DOHH2 (cell line): ENCODE measurements at regions not wholly inside any gene's neighbourhood (a gene's known extent, or its start where the extent isn't known, plus 50 kb on each side); places are given as distances from the start of the nearest gene placed in this dataset.

Experiments used
- H3F3A ChIP-seq: fragments of 200-600 bp; sonication (generic), shearing (Covaris generic); 2 replicates; pipeline ENCODE4 v1.6.0; 2016; ENCODE audit warnings: antibody characterized with exemption, mild to moderate bottlenecking; ENCODE audit not compliant: control insufficient read depth, insufficient read depth
- H3K27ac ChIP-seq: fragments of 200-600 bp; sonication (generic); 2 replicates; pipeline ENCODE4 v1.5.1; 2014; ENCODE audit warnings: low read depth, mild to moderate bottlenecking, low read length, moderate library complexity
- H3K27me3 ChIP-seq: fragments of 200-600 bp; sonication (generic); 2 replicates; pipeline ENCODE4 v1.6.1; 2014; ENCODE audit warnings: mild to moderate bottlenecking, low read length, mixed read lengths; ENCODE audit not compliant: control insufficient read depth
- H3K36me3 ChIP-seq: fragments of 200-600 bp; sonication (generic); 2 replicates; pipeline ENCODE4 v1.6.1; 2014; ENCODE audit warnings: mild to moderate bottlenecking, low read length, moderate library complexity, mixed read lengths; ENCODE audit not compliant: control insufficient read depth
- H3K4me1 ChIP-seq: fragments of 200-600 bp; sonication (generic); 2 replicates; pipeline ENCODE4 v1.6.1; 2014; ENCODE audit warnings: mild to moderate bottlenecking, low read length, mixed read lengths; ENCODE audit not compliant: control insufficient read depth
- H3K4me2 ChIP-seq: fragments of 200-600 bp; sonication (generic); 2 replicates; pipeline ENCODE4 v1.6.0; 2014; ENCODE audit warnings: mild to moderate bottlenecking, low read length, moderate library complexity
- H3K4me3 ChIP-seq: fragments of 200-600 bp; sonication (generic); 2 replicates; pipeline ENCODE4 v1.5.1; 2014; ENCODE audit warnings: mild to moderate bottlenecking, low read length, mixed read lengths
- H3K79me2 ChIP-seq: fragments of 200-600 bp; sonication (generic); 2 replicates; pipeline ENCODE4 v1.6.1; 2014; ENCODE audit warnings: mild to moderate bottlenecking, low read length, mixed read lengths; ENCODE audit not compliant: control insufficient read depth
- H3K9me2 ChIP-seq: fragments of 200-600 bp; sonication (generic); replicated peaks from 2 replicates; pipeline ENCODE4 v1.6.1; 2014; ENCODE audit warnings: mild to moderate bottlenecking, low read length, mixed read lengths; ENCODE audit not compliant: control insufficient read depth
- H3K9me3 ChIP-seq: fragments of 200-600 bp; sonication (generic); 2 replicates; pipeline ENCODE4 v1.6.1; 2014; ENCODE audit warnings: antibody characterized with exemption, low read length, mixed read lengths; ENCODE audit not compliant: control insufficient read depth, insufficient read depth
- H4K20me1 ChIP-seq: fragments of 200-600 bp; sonication (generic); 2 replicates; pipeline ENCODE4 v1.6.0; 2014; ENCODE audit warnings: low read depth, mild to moderate bottlenecking, antibody characterized with exemption, low read length, moderate library complexity; ENCODE audit not compliant: control insufficient read depth, insufficient read depth
- CTCF ChIP-seq: fragments of 200-600 bp; sonication (generic); IDR thresholded peaks from one replicate; pipeline ENCODE4 v1.5.1; 2014; ENCODE audit warnings: antibody characterized with exemption, mild to moderate bottlenecking, low read depth, low read length; ENCODE audit not compliant: poor library complexity, severe bottlenecking
- EZH2phosphoT487 ChIP-seq: fragments of 200-600 bp; sonication (generic); IDR thresholded peaks from 2 replicates; pipeline ENCODE4 v1.6.1; 2017; ENCODE audit warnings: borderline replicate concordance, mild to moderate bottlenecking, antibody characterized with exemption, low read length, moderate library complexity, mixed read lengths

GRCh38 chr12:31804185-31804504 is 75.3 kb upstream of the AMN1 start:
- no peak for TF ChIP-seq EZH2phosphoT487
- TF ChIP-seq CTCF: no peak
- Histone ChIP-seq H3K36me3 (no peaks in the 10 kb centered on the region), H3K27ac (no peak overlapping the region), H3K79me2 (no peaks in the 10 kb centered on the region), H3K4me1 (peaks cover 33% of the 10 kb centered on the region), H4K20me1 (no peaks in the 10 kb centered on the region), H3F3A (peaks cover 9% of the 10 kb centered on the region), H3K4me2 (no peak overlapping the region), H3K9me3 (no peaks in the 10 kb centered on the region), H3K4me3 (no peak overlapping the region), H3K27me3 (no peaks in the 10 kb centered on the region), H3K9me2 (no peaks in the 10 kb centered on the region)

DNA sequence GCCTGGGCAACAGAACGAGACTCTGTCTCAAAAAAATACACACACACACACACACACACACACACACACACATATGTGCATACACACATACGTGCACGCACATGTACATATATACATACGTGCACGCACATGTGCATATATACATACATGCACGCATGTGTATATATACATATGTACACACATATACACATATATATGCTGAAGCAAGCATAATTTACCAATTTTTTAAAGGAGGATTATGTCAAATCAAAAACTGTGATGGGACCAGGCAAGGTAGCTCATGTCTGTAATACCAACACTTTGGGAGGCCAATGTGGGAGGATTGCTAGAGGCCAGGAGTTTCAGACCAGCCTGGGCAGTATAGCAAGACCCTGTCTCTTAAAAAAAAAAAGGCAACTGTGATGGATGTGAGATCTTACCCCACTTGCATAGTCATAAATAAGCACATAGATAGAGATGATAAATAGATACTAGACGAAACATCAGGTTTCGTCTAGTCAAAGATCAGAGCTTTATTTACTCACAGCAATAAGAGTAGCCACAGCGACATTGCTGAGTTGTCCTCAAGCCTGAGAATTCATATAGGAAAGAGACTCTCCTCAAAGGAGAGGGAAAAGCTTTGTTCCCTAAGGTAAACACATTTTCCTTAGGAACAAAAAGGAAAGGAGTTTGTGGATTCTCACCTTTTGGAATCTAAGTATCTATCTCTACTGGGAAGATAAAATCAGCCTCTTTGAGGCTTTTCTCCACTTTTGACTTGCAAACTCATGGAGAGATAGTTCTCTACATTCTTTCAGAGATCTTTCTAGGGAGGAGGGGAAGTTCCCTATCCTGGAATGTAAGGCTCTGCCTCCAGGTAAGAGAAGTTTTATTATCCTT is 74.7 kb upstream of the AMN1 start:
- Histone ChIP-seq H3K36me3 (no peaks in the 10 kb centered on the region), H3K9me3 (no peaks in the 10 kb centered on the region), H3F3A (peaks cover 9% of the 10 kb centered on the region), H3K9me2 (no peaks in the 10 kb centered on the region), H3K27me3 (no peaks in the 10 kb centered on the region), H3K4me1 (peaks cover 27% of the 10 kb centered on the region), H3K79me2 (no peaks in the 10 kb centered on the region), H3K4me2 (no peak overlapping the region), H4K20me1 (no peaks in the 10 kb centered on the region), H3K4me3 (no peak overlapping the region), H3K27ac (no peak overlapping the region)
- TF ChIP-seq EZH2phosphoT487 (no peak), CTCF (no peak)

GRCh38 chr12:31801872-31802271 is 73.1 kb upstream of the AMN1 start:
- Histone ChIP-seq H3K27ac (no peak overlapping the region), H3F3A (peaks cover 9% of the 10 kb centered on the region), H3K36me3 (no peaks in the 10 kb centered on the region), H3K9me3 (no peaks in the 10 kb centered on the region), H3K79me2 (no peaks in the 10 kb centered on the region), H3K4me2 (no peak overlapping the region), H3K27me3 (no peaks in the 10 kb centered on the region), H3K4me1 (peaks cover 10% of the 10 kb centered on the region), H3K9me2 (no peaks in the 10 kb centered on the region), H3K4me3 (no peak overlapping the region), H4K20me1 (no peaks in the 10 kb centered on the region)
- no peak for TF ChIP-seq EZH2phosphoT487
- no peak for TF ChIP-seq CTCF
